GM04504 (cell line): ENCODE measurements at regions not wholly inside any gene's neighbourhood (a gene's known extent, or its start where the extent isn't known, plus 50 kb on each side); places are given as distances from the start of the nearest gene placed in this dataset.
A peak's percentile ranks its signal among the peaks of the same experiment; 100 is the strongest.

Source experiments
- DNase-seq: peaks from one replicate; pipeline ENCODE4 v3.0.0-alpha.2; 2012; ENCODE audit warnings: low read depth

DNA sequence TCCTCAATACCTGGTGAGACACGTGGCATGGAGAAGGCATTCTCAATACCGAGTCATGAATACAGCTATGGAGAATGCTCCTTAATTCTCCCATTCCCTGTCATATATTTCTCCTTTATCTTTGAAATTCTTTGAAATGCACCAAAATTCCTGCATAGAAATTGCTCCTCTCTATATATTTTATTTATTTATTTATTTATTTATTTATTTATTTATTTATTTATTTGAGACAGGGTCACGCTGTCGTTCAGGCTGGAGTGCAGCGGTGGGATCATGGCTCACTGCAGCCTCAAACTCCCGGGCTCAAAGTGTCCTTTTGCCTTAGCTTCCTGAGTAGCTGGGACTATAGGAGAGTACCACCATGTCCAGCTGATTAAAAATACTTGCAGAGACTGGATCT lies 190.3 kb upstream of the MAF start:
- DNase-seq: no peak

DNA sequence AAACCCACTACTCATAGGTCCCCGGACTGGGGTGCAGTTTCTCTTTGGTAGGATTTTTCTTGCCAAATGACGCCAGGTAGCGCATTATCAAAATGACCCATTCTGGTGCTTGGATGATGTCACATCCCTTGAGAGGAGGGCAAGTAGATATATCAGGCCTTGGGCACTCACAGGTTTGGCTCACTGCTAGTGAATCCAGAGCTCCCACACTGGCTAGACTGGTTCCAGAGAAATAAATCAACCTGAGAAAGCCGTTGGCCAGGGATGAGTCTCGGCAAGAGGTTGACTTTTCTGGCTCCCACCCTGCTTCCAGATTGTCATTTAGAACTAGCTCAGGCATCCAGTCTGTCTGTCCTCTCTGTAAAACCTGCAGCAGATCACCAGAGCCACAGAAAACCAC lies 188.4 kb upstream of the MAF start:
- DNase-seq: no peak

DNA sequence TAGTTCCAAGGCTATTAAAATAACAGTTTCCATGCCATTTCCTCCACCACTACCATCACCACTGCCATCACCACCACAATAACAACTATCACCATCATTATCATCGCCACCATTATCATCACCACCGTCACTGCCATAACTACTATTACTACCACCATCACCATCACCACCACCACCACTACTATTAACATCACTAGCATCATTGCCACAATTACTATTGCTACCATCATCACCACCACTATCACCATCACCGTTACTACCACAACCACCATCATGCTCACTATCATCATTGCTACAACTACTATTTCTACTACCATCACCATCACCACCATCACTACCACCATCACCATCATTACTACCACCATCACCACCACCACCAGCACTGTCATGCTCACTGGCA lies 185.9 kb upstream of the MAF start:
- DNase-seq: no peak

DNA sequence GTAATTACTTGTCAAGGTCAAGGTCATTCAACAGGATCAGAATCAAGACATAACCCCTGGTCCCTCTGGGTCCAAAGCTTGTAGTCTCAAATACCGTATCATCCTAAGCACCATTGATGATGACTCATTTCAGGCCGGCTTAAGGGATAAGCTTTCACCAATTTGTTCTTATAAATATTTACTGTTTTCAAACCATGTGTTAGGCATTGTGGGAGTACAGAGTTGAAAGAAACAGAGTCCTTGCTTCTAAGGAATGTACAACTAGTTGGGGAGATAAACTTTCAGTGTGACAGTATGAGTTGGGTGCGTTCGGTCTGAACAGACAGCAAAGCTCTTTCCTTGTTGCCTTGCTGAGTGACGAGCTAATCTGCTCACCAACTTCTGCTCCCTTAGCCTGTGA lies 183.5 kb upstream of the MAF start:
- DNase-seq: no peak

DNA sequence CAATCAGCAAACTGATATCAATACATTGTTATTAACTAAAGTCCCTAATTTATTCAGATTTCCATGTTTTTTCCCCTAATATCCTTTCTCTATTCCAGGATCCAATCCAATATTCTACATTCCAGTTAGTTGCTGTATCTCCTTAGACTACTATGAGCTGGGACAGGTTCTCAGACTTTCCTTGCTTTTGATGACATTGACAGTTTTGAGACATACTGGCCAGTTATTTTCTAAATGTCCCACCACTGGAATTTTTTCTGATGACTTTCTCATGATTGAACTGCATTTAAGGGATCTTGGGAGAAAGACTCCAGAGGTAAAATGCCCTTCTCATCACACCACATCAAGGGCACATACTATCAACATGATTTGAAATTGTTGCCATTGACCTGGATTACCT lies 177.1 kb upstream of the MAF start:
- no peak for DNase-seq

DNA sequence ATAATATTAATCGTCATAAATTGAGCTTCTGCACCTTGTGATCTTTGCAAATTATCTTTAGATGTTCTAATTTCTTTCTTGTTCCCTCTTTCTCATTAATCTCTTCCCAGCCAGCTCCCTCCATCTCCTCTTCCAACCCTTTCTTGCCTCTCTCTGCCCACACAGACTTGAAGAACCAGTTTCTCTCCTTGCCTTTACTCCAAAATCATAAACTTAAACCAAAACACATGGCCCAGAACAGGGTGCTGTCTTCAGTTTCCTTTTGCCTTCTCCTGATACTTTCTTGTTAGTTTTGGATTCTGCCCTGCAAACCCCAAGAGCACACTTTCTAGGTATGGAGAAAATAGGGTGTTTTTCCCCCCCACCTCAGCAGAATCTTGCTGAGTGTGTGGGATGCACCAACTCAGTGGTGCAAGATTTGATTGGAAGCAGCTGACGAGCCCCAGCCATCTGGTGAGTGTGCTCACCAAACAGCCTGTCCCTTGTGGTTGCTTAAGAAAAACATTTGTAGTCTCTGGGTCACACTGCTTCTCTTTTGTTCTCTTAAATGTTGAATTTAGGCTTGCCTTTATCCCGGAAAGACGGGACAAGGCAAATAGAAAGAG lies 175.8 kb upstream of the MAF start:
- no peak for DNase-seq

DNA sequence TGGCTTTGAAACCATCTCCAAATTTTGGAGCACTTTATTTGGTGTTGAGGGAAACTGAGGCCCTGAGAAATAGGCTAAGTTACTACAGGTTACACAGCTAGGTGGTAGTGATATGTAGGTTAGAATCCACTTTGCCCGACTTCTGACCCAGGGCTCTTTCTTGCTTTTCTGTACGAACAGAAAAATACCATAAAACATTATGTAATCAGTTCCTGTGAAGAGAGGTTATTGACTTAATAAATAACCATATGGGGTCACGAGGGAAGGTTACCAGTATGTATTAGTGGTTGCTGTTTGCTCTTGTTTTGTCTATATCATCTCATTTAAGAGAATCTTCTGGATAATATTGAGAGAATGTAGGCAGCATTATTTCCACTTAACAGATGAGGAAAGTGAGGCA lies 172.2 kb upstream of the MAF start:
- no peak for DNase-seq

DNA sequence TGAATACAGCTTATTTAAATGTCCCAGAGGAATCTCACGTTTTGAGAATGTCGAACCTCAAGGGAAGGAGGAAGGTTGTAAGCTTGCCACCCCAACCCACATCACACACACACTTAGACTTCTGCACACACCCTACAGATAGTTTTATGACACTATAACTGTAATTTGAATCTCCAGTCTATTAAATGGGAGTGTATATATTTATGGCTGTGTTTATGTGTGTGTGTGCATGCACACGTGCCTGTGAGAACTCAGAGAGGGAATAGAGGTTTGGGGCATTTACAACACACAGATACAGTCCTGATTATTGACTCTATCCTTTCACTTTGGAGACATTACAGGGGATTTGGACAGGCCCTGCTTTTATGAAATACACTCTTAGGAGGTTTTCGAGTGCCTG lies 171.5 kb upstream of the MAF start:
- no peak for DNase-seq

DNA sequence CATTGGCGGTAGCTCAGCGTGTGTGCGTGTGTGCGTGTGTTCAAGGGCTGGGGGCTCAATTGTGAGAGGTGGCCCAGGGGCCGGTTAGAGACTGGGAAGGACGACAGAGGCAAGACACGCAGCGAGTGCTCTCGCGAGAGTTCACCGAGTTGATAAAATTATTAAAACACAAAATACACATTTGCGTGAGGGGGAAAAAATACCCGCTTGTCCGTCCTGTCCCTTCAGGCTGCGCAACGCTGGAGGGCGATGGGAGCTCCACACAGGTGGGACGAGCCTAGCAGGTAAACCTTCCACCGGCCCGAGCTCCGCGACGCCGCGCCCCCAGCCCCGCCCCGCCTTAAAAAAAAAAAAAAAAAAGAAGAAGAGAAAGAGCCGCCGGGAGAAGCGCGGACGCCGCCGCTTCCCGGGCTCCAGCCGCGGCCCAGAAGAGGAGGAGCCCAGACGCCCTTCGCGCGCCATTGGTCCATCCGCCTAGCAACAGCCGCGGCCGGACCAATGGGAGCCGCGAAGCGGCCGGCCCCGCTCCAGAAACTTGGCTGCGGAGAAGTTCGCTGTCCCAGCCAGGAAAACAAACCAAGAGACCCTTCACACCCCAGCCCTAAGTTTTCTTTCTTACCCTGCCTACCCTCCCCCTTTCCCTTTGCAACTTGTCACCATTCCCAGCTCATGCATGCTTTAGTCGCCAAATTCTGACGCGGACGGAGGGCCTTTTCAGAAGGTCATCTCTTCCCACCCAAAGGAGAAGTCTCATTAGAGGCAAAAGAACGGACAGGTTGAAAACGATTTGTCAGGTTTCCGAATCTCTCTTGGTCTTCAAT lies 169.9 kb upstream of the MAF start:
- peak; percentile 41 for DNase-seq

DNA sequence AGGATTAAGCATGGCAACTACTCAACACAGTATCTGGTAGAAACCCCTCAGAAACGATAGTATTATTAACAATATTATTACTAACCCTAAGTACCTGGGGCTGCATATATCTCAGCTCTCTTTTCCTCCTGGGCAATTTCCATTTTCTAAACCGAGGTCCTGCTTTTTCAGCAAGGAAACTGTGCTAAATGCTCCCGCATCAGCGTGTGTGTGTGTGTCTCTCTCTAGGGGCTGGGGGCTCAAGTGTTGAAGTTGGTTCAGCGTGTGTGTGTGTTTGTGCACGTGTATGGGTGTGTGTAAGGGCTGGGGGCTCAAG lies 169.3 kb upstream of the MAF start:
- DNase-seq: no peak

DNA sequence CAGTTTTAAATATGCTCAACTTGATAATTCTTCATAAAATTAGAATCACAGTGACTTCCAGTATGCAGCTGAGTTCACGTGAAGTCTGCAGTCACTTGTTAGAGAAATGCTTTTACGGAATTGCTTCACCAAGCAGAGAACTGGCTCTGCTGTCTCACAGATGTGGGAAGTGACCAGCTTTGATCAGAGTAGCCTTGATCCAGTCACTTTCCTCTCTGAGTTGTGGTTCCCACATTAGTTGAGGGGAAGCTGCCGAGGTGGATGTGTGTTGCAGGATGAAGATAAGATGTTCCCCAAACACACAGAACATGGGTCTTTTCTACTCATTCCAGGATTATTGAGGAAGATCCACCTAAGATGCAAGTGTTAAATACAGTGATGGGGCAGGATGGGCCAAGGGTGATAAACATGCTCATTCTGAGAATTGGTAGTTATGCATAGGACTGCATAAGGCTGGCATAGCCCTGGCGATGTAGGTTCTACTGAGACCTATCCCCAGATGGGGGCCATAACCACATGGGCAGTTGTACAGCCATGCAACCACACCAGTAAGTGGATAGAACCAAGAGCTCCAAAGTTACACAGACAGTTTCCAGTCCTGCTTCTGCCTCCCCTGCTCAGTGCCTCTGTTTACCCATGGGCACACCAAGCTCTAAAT lies 168.9 kb upstream of the MAF start:
- no peak for DNase-seq

DNA sequence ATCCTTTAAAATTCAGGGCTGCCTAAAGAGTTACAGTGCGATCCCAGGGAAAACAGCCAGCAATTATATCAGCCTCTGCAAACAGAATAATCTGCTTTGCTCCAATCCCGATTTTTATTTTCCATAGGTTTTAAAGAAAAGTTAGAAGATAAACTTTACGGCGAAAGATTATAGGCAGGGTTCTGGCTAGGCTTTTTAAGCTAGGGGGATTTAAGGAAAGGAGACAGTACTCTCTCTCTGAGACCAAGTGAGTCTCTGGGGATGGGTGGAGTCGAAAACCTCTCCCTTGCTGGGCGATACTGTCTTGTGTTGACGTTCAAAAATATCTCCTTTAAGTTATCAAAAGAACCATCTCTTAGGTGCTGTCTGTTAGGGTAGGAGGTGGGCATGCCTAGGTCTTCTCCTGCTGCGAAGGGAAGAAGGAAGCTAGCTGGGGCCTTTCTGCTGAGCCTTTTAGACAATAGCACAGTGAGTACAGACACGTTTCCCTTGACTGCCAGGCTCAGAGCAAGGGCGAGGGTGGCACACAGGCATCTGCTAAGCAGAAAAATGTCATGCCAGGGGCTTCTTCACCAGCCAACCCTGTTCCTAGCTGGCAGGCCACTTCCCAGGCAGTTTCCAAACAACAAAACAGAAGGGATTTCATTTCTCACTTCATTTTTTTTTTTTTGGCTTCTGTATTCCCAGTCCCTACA lies 167.9 kb upstream of the MAF start:
- no peak for DNase-seq

DNA sequence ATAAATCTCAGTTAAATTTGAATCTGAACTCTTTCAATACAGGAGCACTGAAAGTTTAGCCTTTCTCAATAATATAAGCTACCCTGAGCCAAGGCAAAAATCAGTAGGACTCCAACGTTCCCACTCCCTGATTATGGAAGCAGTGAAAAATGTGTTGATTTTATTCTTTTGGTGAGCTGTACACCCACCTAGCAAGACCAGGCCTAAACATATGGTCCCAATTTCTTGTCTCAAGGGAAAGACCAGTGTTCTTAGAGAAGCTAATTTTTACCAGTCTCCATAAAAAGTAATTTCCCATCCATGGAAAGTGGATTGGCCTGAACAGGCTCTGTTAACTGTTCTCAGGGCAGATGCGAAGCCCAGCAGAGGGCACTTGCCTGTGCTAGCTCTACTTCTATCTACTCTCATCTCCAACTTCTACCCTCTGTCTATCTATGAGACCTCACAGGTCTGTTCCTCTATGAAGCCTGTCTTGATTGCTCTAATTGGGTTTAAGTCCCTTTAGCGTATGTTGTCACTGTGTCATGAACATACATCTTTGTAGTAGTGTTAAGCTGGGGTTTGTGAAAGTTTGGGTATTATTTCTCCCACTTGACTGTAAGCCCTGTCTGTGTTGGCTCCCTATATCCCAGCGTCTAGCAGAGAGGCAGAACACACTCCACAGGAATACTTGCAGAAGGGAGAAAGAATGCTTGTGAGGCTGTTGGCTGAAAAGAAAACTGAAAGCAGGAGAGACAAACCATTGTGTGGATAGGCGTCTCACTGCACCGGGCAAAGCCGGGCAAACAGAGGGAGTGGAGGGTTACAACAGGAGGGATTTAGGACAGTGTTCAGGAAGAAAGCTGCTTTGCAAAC lies 167.1 kb upstream of the MAF start:
- DNase-seq: peak; percentile 5

DNA sequence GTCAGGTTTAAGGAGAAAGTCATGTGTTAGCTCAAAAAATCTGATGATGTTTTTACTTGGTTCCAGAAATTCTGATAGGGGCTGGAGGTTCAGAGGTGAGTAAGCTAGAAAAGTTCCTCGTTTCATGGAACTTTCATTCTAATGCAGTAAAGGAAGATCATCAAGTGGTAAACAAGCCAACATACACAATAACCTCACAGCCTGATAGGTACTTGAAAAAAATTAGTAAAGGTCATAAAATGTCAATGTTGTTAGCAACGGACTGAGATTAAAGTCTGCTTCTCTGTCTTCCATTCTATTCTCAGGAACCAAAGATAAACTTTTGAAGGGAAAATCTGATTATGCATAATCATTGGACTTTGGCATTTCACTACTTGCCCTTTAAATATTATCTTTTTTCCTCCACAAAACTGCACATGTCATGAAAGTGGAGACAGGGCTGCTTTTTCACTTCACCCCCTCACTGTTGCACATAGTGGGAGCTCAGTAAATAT lies 165.4 kb upstream of the MAF start:
- no peak for DNase-seq

DNA sequence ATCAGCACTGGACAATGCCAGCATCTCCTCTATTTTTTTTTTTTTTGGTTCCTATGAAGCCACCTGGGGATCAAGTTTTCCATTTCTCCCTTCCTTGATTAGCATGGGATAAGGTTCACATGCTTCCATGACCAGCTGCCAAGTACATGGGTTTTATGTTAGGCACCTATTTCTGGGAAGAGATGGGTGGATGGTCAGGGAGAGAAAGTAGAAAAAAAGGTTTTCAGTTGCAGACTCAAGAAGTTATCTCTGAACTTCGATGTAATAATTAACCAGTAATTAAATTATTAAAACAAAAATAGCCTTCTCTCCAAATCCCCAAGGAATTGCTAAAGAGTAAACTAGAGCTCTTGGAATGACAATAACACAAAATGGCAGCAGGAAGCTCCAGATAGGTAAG lies 164.9 kb upstream of the MAF start:
- DNase-seq: no peak

DNA sequence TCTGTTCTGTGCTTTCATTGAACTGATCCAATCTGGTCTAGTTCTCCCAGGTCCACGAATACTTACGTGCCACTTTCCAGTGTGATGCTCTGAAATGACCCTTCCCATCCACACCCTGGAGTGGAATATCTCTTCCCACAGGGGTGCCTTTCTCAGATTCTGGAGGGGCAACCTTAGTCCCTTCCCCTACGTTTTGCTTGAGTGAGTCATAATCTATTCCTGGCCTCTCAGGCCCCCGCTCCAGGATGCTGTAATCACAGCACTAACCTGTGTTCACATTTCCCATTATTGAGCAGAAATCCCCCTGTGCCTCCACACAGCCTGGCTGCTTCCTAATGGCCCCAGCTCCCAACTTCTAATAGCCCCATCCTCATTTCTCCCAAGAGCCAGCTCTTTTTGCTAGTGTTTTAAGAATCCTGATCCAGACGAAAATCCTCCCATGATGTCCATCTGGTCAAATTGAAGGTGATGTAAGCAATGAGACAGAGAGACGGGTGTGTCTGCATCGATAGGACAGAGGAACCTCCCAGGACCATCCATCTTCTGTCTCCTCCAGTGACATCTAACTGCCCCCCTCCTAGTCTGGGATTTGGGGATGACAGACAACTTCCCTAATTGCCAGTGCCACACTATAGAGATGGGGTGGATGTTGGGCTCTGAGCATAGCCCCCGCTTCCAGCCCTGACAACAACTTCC lies 164.0 kb upstream of the MAF start:
- DNase-seq: no peak

DNA sequence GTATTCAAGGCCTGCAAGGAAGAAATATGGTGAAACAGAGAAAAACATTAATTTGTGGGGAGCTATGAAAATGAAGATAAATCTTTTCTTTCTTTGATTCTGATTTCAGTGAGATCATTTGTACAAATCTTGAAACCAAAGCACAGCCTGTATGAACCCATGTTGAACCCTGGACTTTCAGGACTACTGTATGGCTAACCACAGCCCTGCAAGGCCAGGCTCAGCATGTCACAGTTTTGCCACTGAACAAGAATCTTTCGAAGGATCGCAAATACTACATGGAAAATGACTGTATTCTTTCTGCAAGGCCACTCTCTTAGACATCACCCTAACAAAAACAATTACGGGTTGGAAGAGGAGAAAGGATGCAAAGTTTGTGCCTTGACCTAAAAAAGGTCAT lies 161.7 kb upstream of the MAF start:
- DNase-seq: no peak

DNA sequence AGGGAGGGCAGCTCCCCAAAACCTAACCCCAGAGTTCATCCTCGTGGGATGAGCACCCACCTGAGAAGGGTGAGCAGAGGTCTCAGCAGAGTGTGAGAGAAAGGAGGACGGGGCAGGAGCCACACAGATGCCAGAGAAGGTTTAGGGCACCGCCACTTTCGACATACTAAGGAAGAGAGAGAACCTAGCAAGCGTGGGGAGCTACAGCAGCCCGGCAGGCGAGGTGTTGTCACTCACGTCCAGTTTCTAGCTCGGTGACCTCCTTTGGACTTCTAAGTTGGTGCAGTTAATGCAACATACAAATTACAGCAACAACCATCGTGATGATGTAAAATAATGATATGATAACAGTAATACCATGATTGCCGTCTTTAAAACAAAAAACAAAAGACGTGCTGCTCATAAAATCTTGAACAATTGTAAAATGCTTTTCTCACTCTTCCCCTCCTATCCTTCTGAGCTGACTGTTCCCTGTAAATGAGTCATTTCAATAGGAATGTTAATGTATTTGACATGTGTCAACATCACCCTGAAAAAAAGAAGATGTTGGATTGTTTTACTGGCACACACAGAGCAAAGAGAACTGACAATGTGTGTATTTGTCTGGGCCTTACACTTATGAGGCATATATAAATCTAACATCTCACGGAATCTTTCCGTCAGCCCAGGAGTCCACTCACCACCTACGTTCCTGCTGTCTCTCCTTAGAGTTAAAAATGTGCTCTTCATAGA lies 158.2 kb upstream of the MAF start:
- DNase-seq: no peak

DNA sequence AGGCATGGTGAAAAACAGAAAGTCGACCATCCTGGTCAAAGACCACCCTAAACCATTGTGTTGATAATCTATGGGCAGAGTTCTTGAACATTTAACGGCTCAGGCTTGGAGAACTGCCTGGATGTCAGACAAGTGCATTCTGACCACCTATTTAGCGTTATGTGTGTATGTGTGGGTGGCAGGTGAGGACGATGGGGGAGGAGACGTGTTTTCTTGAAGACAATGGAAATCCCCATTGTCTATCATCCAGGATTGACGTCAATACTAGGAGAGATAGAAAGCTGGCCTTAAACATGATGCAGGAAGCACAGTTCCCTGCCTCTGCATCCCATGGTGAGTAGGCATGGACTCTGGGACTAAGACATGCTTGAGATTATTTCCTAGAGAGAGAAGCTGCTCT lies 157.4 kb upstream of the MAF start:
- DNase-seq: no peak

DNA sequence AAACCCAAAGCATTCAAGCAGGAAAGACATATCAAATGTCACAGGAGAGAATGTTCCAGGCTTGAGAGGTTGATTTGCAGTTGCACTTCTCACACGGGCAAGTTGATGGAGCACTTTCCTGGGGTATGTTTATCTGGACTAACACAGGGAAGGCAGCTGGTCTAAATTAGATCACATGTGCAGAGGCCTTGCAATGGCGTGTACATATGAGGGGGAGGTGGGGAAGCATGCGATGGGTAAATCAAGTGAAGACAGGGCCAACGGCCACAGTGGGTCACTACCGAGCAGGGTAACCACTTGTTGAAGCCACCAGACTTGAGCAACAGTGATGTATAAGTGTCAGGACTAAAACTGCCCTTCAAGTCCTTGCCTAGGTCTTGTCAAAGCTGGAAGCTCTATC lies 156.6 kb upstream of the MAF start:
- no peak for DNase-seq

DNA sequence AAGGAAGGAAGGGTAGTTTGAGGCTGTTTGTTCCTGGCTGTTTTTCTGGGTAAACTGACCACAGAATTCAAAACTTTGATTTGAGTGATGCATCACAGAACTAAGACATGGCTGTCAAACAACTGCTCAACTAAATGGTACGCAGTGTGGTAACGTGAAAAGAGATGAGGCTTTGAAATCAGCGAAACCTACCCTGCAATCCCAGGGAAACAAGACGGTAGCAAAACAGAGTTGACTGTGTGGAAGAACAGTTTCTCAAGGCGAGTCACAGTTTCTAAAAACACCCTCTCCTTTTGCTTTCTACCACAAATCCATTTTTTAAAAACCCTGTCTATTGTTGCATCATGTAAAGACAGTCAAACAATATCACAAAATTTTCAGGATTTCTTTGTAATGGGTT lies 156.0 kb upstream of the MAF start:
- DNase-seq: no peak
